OCI-LY7 (cell line): ENCODE measurements at regions not wholly inside any gene's neighbourhood (a gene's known extent, or its start where the extent isn't known, plus 50 kb on each side); places are given as distances from the start of the nearest gene placed in this dataset.

ENCODE experiments used
- BruUV-seq: library from RNA; stranded (reverse); fragments of 400-500 nt; replicated peaks from 2 replicates; lab custom pipeline; 2021; lab: Mats Ljungman, UMichigan
- CTCF ChIA-PET: fragments of 300-600 bp; sonication (Branson Sonifier 250); formaldehyde crosslinking; loops from one replicate; lab custom pipeline; 2022; ENCODE audit warnings: antibody characterized with exemption; ENCODE audit not compliant: unreplicated experiment; lab: Charles Lee
- POLR2A ChIA-PET: fragments of 300-600 bp; sonication (Branson Sonifier 250); formaldehyde crosslinking; loops from one replicate; lab custom pipeline; 2022; ENCODE audit warnings: antibody characterized with exemption; lab: Charles Lee
- DNase-seq: peaks from one replicate; pipeline ENCODE4 v3.0.0-alpha.2; 2015; ENCODE audit warnings: low spot score
- H2AFZ ChIP-seq: fragments of 200-600 bp; sonication (generic), shearing (Covaris generic); 2 replicates; pipeline ENCODE4 v1.6.1; 2014; ENCODE audit warnings: mild to moderate bottlenecking, antibody characterized with exemption, low read length, moderate library complexity
- H3K27ac ChIP-seq: fragments of 200-600 bp; sonication (generic); 2 replicates; pipeline ENCODE4 v1.5.1; 2014; ENCODE audit warnings: mixed run types, low read depth, mild to moderate bottlenecking, moderate library complexity, low read length, inconsistent platforms; ENCODE audit not compliant: poor library complexity, severe bottlenecking
- H3K36me3 ChIP-seq: fragments of 200-600 bp; sonication (generic); 2 replicates; pipeline ENCODE4 v1.6.1; 2014; ENCODE audit warnings: mild to moderate bottlenecking, antibody characterized with exemption, low read length, moderate library complexity, mixed read lengths; ENCODE audit not compliant: insufficient read depth
- H3K4me1 ChIP-seq: fragments of 200-600 bp; sonication (generic); 2 replicates; pipeline ENCODE4 v1.5.1; 2014; ENCODE audit warnings: mild to moderate bottlenecking, low read length; ENCODE audit not compliant: insufficient read depth, poor library complexity, severe bottlenecking
- H3K4me2 ChIP-seq: fragments of 200-600 bp; sonication (generic); 2 replicates; pipeline ENCODE4 v1.6.1; 2014; ENCODE audit warnings: mild to moderate bottlenecking, low read length
- H3K4me3 ChIP-seq: fragments of 200-600 bp; sonication (generic); 2 replicates; pipeline ENCODE4 v1.5.1; 2014; ENCODE audit warnings: mild to moderate bottlenecking, low read depth, low read length; ENCODE audit not compliant: poor library complexity, severe bottlenecking
- H3K79me2 ChIP-seq: fragments of 200-600 bp; sonication (generic); 2 replicates; pipeline ENCODE4 v1.6.1; 2016; ENCODE audit warnings: low read depth, mild to moderate bottlenecking, low read length, moderate library complexity, mixed read lengths; ENCODE audit not compliant: insufficient read depth
- H3K9me2 ChIP-seq: fragments of 200-600 bp; sonication (generic); 2 replicates; pipeline ENCODE4 v1.6.1; 2016; ENCODE audit warnings: mild to moderate bottlenecking, low read length, mixed read lengths; ENCODE audit not compliant: insufficient read depth
- H3K9me3 ChIP-seq: fragments of 200-600 bp; sonication (generic); 2 replicates; pipeline ENCODE4 v1.6.1; 2014; ENCODE audit warnings: mild to moderate bottlenecking, mixed run types, low read length, mixed read lengths
- H4K20me1 ChIP-seq: fragments of 200-600 bp; sonication (generic); 2 replicates; pipeline ENCODE4 v1.6.1; 2014; ENCODE audit warnings: mild to moderate bottlenecking, antibody characterized with exemption, low read length, moderate library complexity, mixed read lengths; ENCODE audit not compliant: insufficient read depth
- CTCF ChIP-seq: fragments of 200-600 bp; sonication (generic); conservative IDR thresholded peaks from 2 replicates; pipeline ENCODE4 v1.5.1; 2014; ENCODE audit warnings: mild to moderate bottlenecking, antibody characterized with exemption, low read length, moderate library complexity, mixed read lengths
- EZH2phosphoT487 ChIP-seq: fragments of 200-600 bp; sonication (generic); IDR thresholded peaks from 2 replicates; pipeline ENCODE4 v1.6.1; 2018; ENCODE audit warnings: low read depth, borderline replicate concordance, mild to moderate bottlenecking, mixed run types, antibody characterized with exemption, low read length, moderate library complexity, mixed read lengths
- intact Hi-C: fragments of 100-400 bp; cut with micrococcal nuclease; formaldehyde crosslinking; loops from one replicate; pipeline ENCODE4 v1.10.0; 2022; ENCODE audit not compliant: unreplicated experiment

GRCh38 chr14:45679853-45680252 lies 426.9 kb upstream of the MIS18BP1 start:
- no peak for DNase-seq
- TF ChIP-seq CTCF: no peak
- TF ChIP-seq EZH2phosphoT487: no peak
- Histone ChIP-seq H3K27ac (no peak overlapping the region), H3K9me3 (peaks cover 3% of the 10 kb centered on the region; the same call in 1 of the 2 replicates), H3K79me2 (no peaks in the 10 kb centered on the region), H3K9me2 (no peaks in the 10 kb centered on the region), H4K20me1 (no peaks in the 10 kb centered on the region), H3K4me3 (no peak overlapping the region), H3K4me2 (no peak overlapping the region), H2AFZ (no peak overlapping the region), H3K4me1 (no peaks in the 10 kb centered on the region), H3K36me3 (no peaks in the 10 kb centered on the region)
- ChIA-PET POLR2A (interaction anchor here (0.7 kb wide), 1 partner anchor 48 kb away, joined by 3 read pairs; no protein-coding TSS in a partner anchor), CTCF (no interaction called here)
- BruUV-seq: no TSS peak
- intact Hi-C loops: no loop called here

GRCh38 chr14:45678163-45678562 lies 425.2 kb upstream of the MIS18BP1 start:
- POLR2A ChIA-PET: no interaction called here
- BruUV-seq: no TSS peak
- intact Hi-C loops: no loop called here

DNA sequence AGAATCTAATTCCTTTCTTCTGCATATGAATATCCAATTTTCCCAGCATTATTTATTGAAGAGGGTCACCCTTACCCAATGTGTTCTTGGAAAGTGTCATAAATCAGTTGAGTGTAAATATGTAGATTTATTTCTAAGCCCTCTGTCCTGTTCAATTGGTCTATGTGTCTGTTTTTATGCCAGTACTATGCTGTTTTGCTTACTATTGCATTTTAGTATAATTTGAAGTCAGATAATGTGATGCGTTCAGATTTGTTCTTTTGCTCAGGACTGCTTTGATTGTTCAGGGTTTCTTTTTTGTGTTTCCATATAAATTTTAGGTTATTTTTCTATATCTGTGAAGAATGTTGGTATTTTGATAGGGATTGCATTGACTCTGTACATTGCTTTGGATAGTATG lies 420.4 kb upstream of the MIS18BP1 start:
- DNase-seq: no peak
- no peak overlapping the region for H3K4me3 ChIP-seq
- no peak overlapping the region for H3K27ac ChIP-seq
- CTCF ChIA-PET: no interaction called here
- H2AFZ ChIP-seq: no peak overlapping the region
- H3K9me2 ChIP-seq: no peaks in the 10 kb centered on the region
- POLR2A ChIA-PET: no interaction called here
- intact Hi-C loops: no loop called here
- H3K4me2 ChIP-seq: no peak overlapping the region
- no TSS peak for BruUV-seq
- H4K20me1 ChIP-seq: no peaks in the 10 kb centered on the region
- TF ChIP-seq EZH2phosphoT487 (no peak), CTCF (no peak)
- no peaks in the 10 kb centered on the region for H3K4me1 ChIP-seq
- H3K36me3 ChIP-seq: no peaks in the 10 kb centered on the region
- no peaks in the 10 kb centered on the region for H3K9me3 ChIP-seq
- no peaks in the 10 kb centered on the region for H3K79me2 ChIP-seq

More at GRCh38 chr14:45678163-45678562, 425.2 kb upstream of the MIS18BP1 start:
- DNase-seq: no peak
- CTCF ChIA-PET: no interaction called here
- no peaks in the 10 kb centered on the region for H3K4me1 ChIP-seq
- TF ChIP-seq CTCF (no peak), EZH2phosphoT487 (no peak)
- H3K79me2 ChIP-seq: no peaks in the 10 kb centered on the region
- H3K9me2 ChIP-seq: no peaks in the 10 kb centered on the region
- H3K4me2 ChIP-seq: no peak overlapping the region
- H3K36me3 ChIP-seq: no peaks in the 10 kb centered on the region
- H3K27ac ChIP-seq: no peak overlapping the region
- no peak overlapping the region for H3K4me3 ChIP-seq
- no peak overlapping the region for H2AFZ ChIP-seq
- H4K20me1 ChIP-seq: no peaks in the 10 kb centered on the region
- no peaks in the 10 kb centered on the region for H3K9me3 ChIP-seq
